Activated naive CD8-positive, alpha-beta T cell treated with anti-CD3 and anti-CD28 coated beads for 36 hours (primary cell): ENCODE measurements at regions not wholly inside any gene's neighbourhood (a gene's known extent, or its start where the extent isn't known, plus 50 kb on each side); places are given as distances from the start of the nearest gene placed in this dataset.

Experiments
- DNase-seq: peaks from one replicate; pipeline ENCODE4 v3.0.0; 2021
- H3K27ac Mint-ChIP-seq: one replicate; pipeline ENCODE4 v1.8.0; 2022; ENCODE audit warnings: mild to moderate bottlenecking, moderate library complexity, mixed read lengths
- H3K27me3 Mint-ChIP-seq: one replicate; pipeline ENCODE4 v1.8.0; 2022; ENCODE audit warnings: mild to moderate bottlenecking, mixed read lengths
- H3K36me3 Mint-ChIP-seq: one replicate; pipeline ENCODE4 v1.8.0; 2021; ENCODE audit warnings: mild to moderate bottlenecking, mixed read lengths
- H3K4me1 Mint-ChIP-seq: one replicate; pipeline ENCODE4 v1.8.0; 2021; ENCODE audit warnings: mixed read lengths
- H3K4me3 Mint-ChIP-seq: one replicate; pipeline ENCODE4 v1.8.0; 2022; ENCODE audit warnings: mild to moderate bottlenecking, moderate library complexity, mixed read lengths
- H3K9me3 Mint-ChIP-seq: one replicate; pipeline ENCODE4 v1.8.0; 2022; ENCODE audit warnings: mixed read lengths

- Mint-ChIP-seq H3K27me3 (peaks cover 6% of the 10 kb centered on the region), H3K4me1 (no peaks in the 10 kb centered on the region), H3K4me3 (no peak overlapping the region), H3K27ac (no peak overlapping the region), H3K36me3 (no peaks in the 10 kb centered on the region), H3K9me3 (no peaks in the 10 kb centered on the region)
- no peak for DNase-seq
These were observed 182.4 kb upstream of the TSHZ2 start for GRCh38 chr20:52789716-52790115.

GRCh38 chr20:52787962-52788361, 184.2 kb upstream of the TSHZ2 start:
- Mint-ChIP-seq H3K4me1 (no peaks in the 10 kb centered on the region), H3K36me3 (no peaks in the 10 kb centered on the region), H3K9me3 (no peaks in the 10 kb centered on the region), H3K4me3 (no peak overlapping the region), H3K27me3 (peaks cover 6% of the 10 kb centered on the region), H3K27ac (no peak overlapping the region)
- no peak for DNase-seq

- no peak overlapping the region for H3K4me3 Mint-ChIP-seq
- no peak for DNase-seq
These were observed 184.9 kb upstream of the TSHZ2 start for GRCh38 chr20:52787216-52787615.

GRCh38 chr20:52785679-52786078, 186.5 kb upstream of the TSHZ2 start:
- Mint-ChIP-seq H3K4me3 (no peak overlapping the region), H3K9me3 (no peaks in the 10 kb centered on the region), H3K36me3 (no peaks in the 10 kb centered on the region), H3K27ac (no peak overlapping the region), H3K4me1 (no peaks in the 10 kb centered on the region), H3K27me3 (peaks cover 6% of the 10 kb centered on the region)
- DNase-seq = no peak

More at GRCh38 chr20:52787216-52787615, 184.9 kb upstream of the TSHZ2 start:
- Mint-ChIP-seq H3K36me3 (no peaks in the 10 kb centered on the region), H3K9me3 (no peaks in the 10 kb centered on the region), H3K27me3 (peaks cover 6% of the 10 kb centered on the region), H3K27ac (no peak overlapping the region), H3K4me1 (no peaks in the 10 kb centered on the region)

GRCh38 chr20:52783769-52784168, 188.4 kb upstream of the TSHZ2 start:
- Mint-ChIP-seq H3K4me3 (no peak overlapping the region), H3K9me3 (no peaks in the 10 kb centered on the region), H3K36me3 (peaks cover 1% of the 10 kb centered on the region), H3K27ac (no peak overlapping the region), H3K27me3 (peaks cover 9% of the 10 kb centered on the region), H3K4me1 (no peaks in the 10 kb centered on the region)
- DNase-seq = no peak

- H3K4me1 Mint-ChIP-seq = no peaks in the 10 kb centered on the region
- H3K4me3 Mint-ChIP-seq = no peak overlapping the region
- peaks cover 10% of the 10 kb centered on the region for H3K27me3 Mint-ChIP-seq
- H3K27ac Mint-ChIP-seq = no peak overlapping the region
- H3K9me3 Mint-ChIP-seq = no peaks in the 10 kb centered on the region
- DNase-seq = no peak
- H3K36me3 Mint-ChIP-seq = peaks cover 2% of the 10 kb centered on the region
These were observed 191.7 kb upstream of the TSHZ2 start for GRCh38 chr20:52780462-52780861.

- H3K27ac Mint-ChIP-seq = no peak overlapping the region
- H3K27me3 Mint-ChIP-seq = peaks cover 10% of the 10 kb centered on the region
- H3K9me3 Mint-ChIP-seq = no peaks in the 10 kb centered on the region
- no peak for DNase-seq
- H3K4me1 Mint-ChIP-seq = no peaks in the 10 kb centered on the region
- no peak overlapping the region for H3K4me3 Mint-ChIP-seq
- peaks cover 2% of the 10 kb centered on the region for H3K36me3 Mint-ChIP-seq
These were observed 193.0 kb upstream of the TSHZ2 start for GRCh38 chr20:52779125-52779524.

- Mint-ChIP-seq H3K4me1 (no peaks in the 10 kb centered on the region), H3K36me3 (peaks cover 2% of the 10 kb centered on the region), H3K9me3 (no peaks in the 10 kb centered on the region), H3K27me3 (peaks cover 13% of the 10 kb centered on the region), H3K27ac (no peak overlapping the region), H3K4me3 (no peak overlapping the region)
- DNase-seq = no peak
These were observed 195.0 kb upstream of the TSHZ2 start for GRCh38 chr20:52777171-52777570.

GRCh38 chr20:52775786-52776185, 196.4 kb upstream of the TSHZ2 start:
- H3K4me1 Mint-ChIP-seq = no peaks in the 10 kb centered on the region
- no peak for DNase-seq
- no peaks in the 10 kb centered on the region for H3K9me3 Mint-ChIP-seq
- H3K36me3 Mint-ChIP-seq = peaks cover 2% of the 10 kb centered on the region
- peaks cover 13% of the 10 kb centered on the region for H3K27me3 Mint-ChIP-seq
- no peak overlapping the region for H3K4me3 Mint-ChIP-seq
- no peak overlapping the region for H3K27ac Mint-ChIP-seq

- no peaks in the 10 kb centered on the region for H3K36me3 Mint-ChIP-seq
- no peak overlapping the region for H3K4me3 Mint-ChIP-seq
- no peak for DNase-seq
- H3K9me3 Mint-ChIP-seq = no peaks in the 10 kb centered on the region
- H3K27me3 Mint-ChIP-seq = peaks cover 3% of the 10 kb centered on the region
- H3K27ac Mint-ChIP-seq = no peak overlapping the region
- no peaks in the 10 kb centered on the region for H3K4me1 Mint-ChIP-seq
These were observed 203.5 kb upstream of the TSHZ2 start for GRCh38 chr20:52768694-52769093.

GRCh38 chr20:52766645-52767435, 205.3 kb upstream of the TSHZ2 start:
- H3K4me3 Mint-ChIP-seq = no peak overlapping the region
- no peak overlapping the region for H3K27ac Mint-ChIP-seq
- H3K4me1 Mint-ChIP-seq = no peaks in the 10 kb centered on the region
- H3K27me3 Mint-ChIP-seq = no peaks in the 10 kb centered on the region
- no peaks in the 10 kb centered on the region for H3K36me3 Mint-ChIP-seq
- H3K9me3 Mint-ChIP-seq = no peaks in the 10 kb centered on the region
- DNase-seq = no peak

GRCh38 chr20:52763321-52763853, 208.8 kb upstream of the TSHZ2 start:
- DNase-seq = no peak
- H3K9me3 Mint-ChIP-seq = no peaks in the 10 kb centered on the region
- H3K27ac Mint-ChIP-seq = no peak overlapping the region
- no peaks in the 10 kb centered on the region for H3K36me3 Mint-ChIP-seq
- H3K4me1 Mint-ChIP-seq = no peaks in the 10 kb centered on the region
- H3K4me3 Mint-ChIP-seq = no peak overlapping the region
- no peaks in the 10 kb centered on the region for H3K27me3 Mint-ChIP-seq

- no peak overlapping the region for H3K27ac Mint-ChIP-seq
These were observed 210.3 kb upstream of the TSHZ2 start for GRCh38 chr20:52761867-52762266.

GRCh38 chr20:52760791-52761190, 211.4 kb upstream of the TSHZ2 start:
- no peak for DNase-seq
- Mint-ChIP-seq H3K4me1 (no peaks in the 10 kb centered on the region), H3K4me3 (no peak overlapping the region), H3K27me3 (no peaks in the 10 kb centered on the region), H3K27ac (no peak overlapping the region), H3K36me3 (no peaks in the 10 kb centered on the region), H3K9me3 (no peaks in the 10 kb centered on the region)

More at GRCh38 chr20:52761867-52762266, 210.3 kb upstream of the TSHZ2 start:
- DNase-seq = no peak
- Mint-ChIP-seq H3K27me3 (no peaks in the 10 kb centered on the region), H3K4me1 (no peaks in the 10 kb centered on the region), H3K36me3 (no peaks in the 10 kb centered on the region), H3K4me3 (no peak overlapping the region), H3K9me3 (no peaks in the 10 kb centered on the region)

GRCh38 chr20:52757411-52757810, 214.7 kb upstream of the TSHZ2 start:
- H3K4me3 Mint-ChIP-seq = no peak overlapping the region
- H3K27me3 Mint-ChIP-seq = no peaks in the 10 kb centered on the region
- no peak for DNase-seq
- no peak overlapping the region for H3K27ac Mint-ChIP-seq
- no peaks in the 10 kb centered on the region for H3K36me3 Mint-ChIP-seq
- H3K4me1 Mint-ChIP-seq = no peaks in the 10 kb centered on the region
- no peaks in the 10 kb centered on the region for H3K9me3 Mint-ChIP-seq

- no peaks in the 10 kb centered on the region for H3K36me3 Mint-ChIP-seq
- no peak for DNase-seq
- no peaks in the 10 kb centered on the region for H3K27me3 Mint-ChIP-seq
- no peak overlapping the region for H3K27ac Mint-ChIP-seq
- H3K4me3 Mint-ChIP-seq = no peak overlapping the region
- H3K4me1 Mint-ChIP-seq = no peaks in the 10 kb centered on the region
- no peaks in the 10 kb centered on the region for H3K9me3 Mint-ChIP-seq
These were observed 216.4 kb upstream of the TSHZ2 start for GRCh38 chr20:52755744-52756143.
